Spleen (tissue), 11 donors: ENCODE measurements at regions not wholly inside any gene's neighbourhood (a gene's known extent, or its start where the extent isn't known, plus 50 kb on each side); places are given as distances from the start of the nearest gene placed in this dataset.
A peak's percentile ranks its signal among the peaks of the same experiment; 100 is the strongest.

Experiments
- DNase-seq: peaks from one replicate; pipeline ENCODE4 v3.0.0-alpha.2; 2020
- H3K27ac ChIP-seq, 8 donors: fragments of 200-600 bp; sonication (generic) in 7 of 8; 1 replicate in 4 of 8; 2 replicates in 4 of 8; pipeline versions ENCODE4 v1.5.0 to v1.8.0; 2016 to 2021; ENCODE audit warnings: inconsistent platforms in 4 of 8, mild to moderate bottlenecking in 4 of 8, moderate library complexity in 1 of 8
- H3K27me3 ChIP-seq, 7 donors: fragments of 200-600 bp; sonication (generic) in 6 of 7; replicated peaks in 1 of 7; 1 replicate in 4 of 7; 2 replicates in 3 of 7; pipeline versions ENCODE4 v1.5.0 to v1.8.0; 2016 to 2021; ENCODE audit warnings: inconsistent platforms in 3 of 7, mild to moderate bottlenecking in 1 of 7
- H3K36me3 ChIP-seq, 6 donors: fragments of 200-600 bp; sonication (generic) in 5 of 6; 1 replicate in 4 of 6; 2 replicates in 2 of 6; pipeline versions ENCODE4 v1.5.0 to v1.8.0; 2016 to 2021; ENCODE audit warnings: inconsistent platforms in 2 of 6
- H3K4me1 ChIP-seq, 6 donors: fragments of 200-600 bp; sonication (generic) in 5 of 6; 1 replicate in 3 of 6; 2 replicates in 3 of 6; pipeline versions ENCODE4 v1.5.0 to v1.8.0; 2016 to 2021; ENCODE audit warnings: inconsistent platforms in 3 of 6
- H3K4me3 ChIP-seq, 8 donors: fragments of 200-600 bp; sonication (generic) in 7 of 8; 1 replicate in 4 of 8; 2 replicates in 4 of 8; pipeline versions ENCODE4 v1.5.0 to v1.8.0; 2016 to 2021; ENCODE audit warnings: inconsistent platforms in 4 of 8, mild to moderate bottlenecking in 4 of 8, moderate library complexity in 2 of 8
- H3K9me3 ChIP-seq, 8 donors: fragments of 200-600 bp; sonication (generic) in 7 of 8; 1 replicate in 4 of 8; 2 replicates in 4 of 8; pipeline versions ENCODE4 v1.5.0 to v1.8.0; 2016 to 2021; ENCODE audit warnings: inconsistent platforms in 4 of 8
- CTCF ChIP-seq, 11 experiments: fragments of 200-600 bp in 7 of 11; fragments of 450-650 bp in 4 of 11; sonication (generic) in 4 of 11; IDR thresholded peaks in 8 of 11; conservative IDR thresholded peaks in 3 of 11; 1 replicate in 7 of 11; 2 replicates in 4 of 11; pipeline versions ENCODE4 v1.4.0 to v1.8.0; 2016 to 2021; ENCODE audit warnings: antibody characterized with exemption in 11 of 11, inconsistent platforms in 4 of 11, mild to moderate bottlenecking in 1 of 11
- POLR2A ChIP-seq, 3 donors: fragments of 450-650 bp; IDR thresholded peaks; one replicate each; pipeline ENCODE4 v1.5.1; 2017; ENCODE audit warnings: antibody characterized with exemption in 3 of 3, mild to moderate bottlenecking in 1 of 3
- POLR2AphosphoS5 ChIP-seq, 3 donors: sonication (generic); formaldehyde crosslinking; IDR thresholded peaks; one replicate each; pipeline ENCODE4 v1.5.1; 2017; ENCODE audit warnings: antibody characterized with exemption in 3 of 3
- WGBS, 5 donors: extraction: QIAGEN DNeasy Blood & Tissue Kit in 3 of 5; methylation state at CpG; one replicate each; pipeline versions ENCODE4 v1.1.5 to v1.1.7; 2013 to 2018; 5-methylcytosine and 5-hydroxymethylcytosine counted together
- intact Hi-C: fragments of 100-400 bp; cut with DNase I; formaldehyde crosslinking; loops from one replicate; pipeline ENCODE4 v1.15.0; 2023; ENCODE audit warnings: low total_unique reads
- donor health status: healthy with polysubstance abuse.
- donor health status: DM: no; HTN: no; CAD: no; lungs with moderate emphysema.
- donor health status: DM: no; HTN: no; CAD: no.
- donor health status: Bipolar disorder and iron deficiency.
- donor health status: healthy.
- donor health status: DM: no; HTN: no; CAD: no.
- donor health status: DM: yes; HTN: yes; CAD: no.

- Histone ChIP-seq H3K27me3 (no peaks in the 10 kb centered on the region), H3K27ac (no peak overlapping the region), H3K9me3 (peaks cover 0 to 4% (median 0%) of the 10 kb centered on the region in 8 donors), H3K4me1 (no peaks in the 10 kb centered on the region), H3K36me3 (no peaks in the 10 kb centered on the region), H3K4me3 (no peak overlapping the region)
- WGBS, 5 donors: 77 to 90% (median 85%) methylated on average over 2 of the region's 2 CpGs
- no peak for DNase-seq
- intact Hi-C loops: no loop called here
- no peak for TF ChIP-seq POLR2AphosphoS5 (IDR thresholded peaks at IDR 0.05)
- no peak for TF ChIP-seq POLR2A (IDR thresholded peaks at IDR 0.05)
- no peak for TF ChIP-seq CTCF (IDR thresholded peaks at IDR 0.05 in 8 of 11, conservative IDR thresholded peaks at IDR 0.05 in 3 of 11)
Observed at GRCh38 chr10:65559369-65559768, 1366.5 kb upstream of the LRRTM3 start.

DNA sequence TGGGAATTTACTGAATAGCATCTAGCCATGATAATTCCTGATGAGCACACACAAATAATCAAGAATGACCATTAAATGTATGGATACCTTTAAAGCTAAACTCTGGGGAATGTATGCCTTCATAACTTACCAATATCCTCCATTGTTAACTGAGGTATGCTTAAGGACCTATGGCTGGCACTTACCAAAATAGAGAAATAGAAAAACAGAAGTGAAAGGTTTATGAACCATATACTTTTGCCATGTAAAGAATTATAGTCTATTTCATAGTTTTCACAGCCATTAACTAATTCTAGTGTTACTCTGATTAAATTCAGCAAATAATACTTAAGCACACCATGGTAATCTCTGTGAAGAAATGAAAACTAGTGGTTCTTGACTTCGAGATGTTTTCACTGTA is 1360.6 kb upstream of the LRRTM3 start:
- H3K4me1 ChIP-seq: no peaks in the 10 kb centered on the region
- no peak for DNase-seq
- no peak overlapping the region for H3K27ac ChIP-seq
- TF ChIP-seq POLR2AphosphoS5 (IDR thresholded peaks at IDR 0.05): no peak
- no peak for TF ChIP-seq POLR2A (IDR thresholded peaks at IDR 0.05)
- no peak for TF ChIP-seq CTCF (IDR thresholded peaks at IDR 0.05 in 8 of 11, conservative IDR thresholded peaks at IDR 0.05 in 3 of 11)
- peaks cover 0 to 3% (median 0%) of the 10 kb centered on the region in 7 donors for H3K27me3 ChIP-seq
- no peaks in the 10 kb centered on the region for H3K36me3 ChIP-seq
- intact Hi-C loops: no loop called here
- WGBS, 5 donors: 71 to 76% (median 75%) methylated on average over 1 of the region's 1 CpG
- peaks cover 0 to 4% (median 0%) of the 10 kb centered on the region in 8 donors for H3K9me3 ChIP-seq
- no peak overlapping the region for H3K4me3 ChIP-seq

DNA sequence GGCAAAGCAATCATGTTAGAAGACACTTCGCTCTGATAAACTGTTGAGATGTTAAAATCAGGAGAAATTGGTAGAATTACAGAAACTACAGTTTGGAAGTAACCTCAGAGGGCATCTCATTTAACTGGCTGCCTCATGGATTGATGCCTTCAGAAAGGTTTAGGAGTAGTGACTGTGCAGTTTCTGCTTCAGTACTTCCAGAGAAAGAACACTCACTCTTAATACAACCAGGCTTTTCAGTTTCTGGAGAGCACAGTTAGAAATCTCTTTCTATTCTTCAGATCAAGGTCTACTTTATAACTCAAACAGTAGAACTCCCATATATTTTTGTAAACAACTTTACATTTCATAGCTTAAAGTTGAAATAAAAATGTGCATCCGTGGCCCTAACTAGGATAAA is 1358.9 kb upstream of the LRRTM3 start:
- TF ChIP-seq CTCF (IDR thresholded peaks at IDR 0.05 in 8 of 11, conservative IDR thresholded peaks at IDR 0.05 in 3 of 11) (no peak), POLR2AphosphoS5 (IDR thresholded peaks at IDR 0.05) (no peak), POLR2A (IDR thresholded peaks at IDR 0.05) (no peak)
- Histone ChIP-seq H3K4me1 (no peaks in the 10 kb centered on the region), H3K27me3 (peaks cover 0 to 6% (median 0%) of the 10 kb centered on the region in 7 donors), H3K27ac (no peak overlapping the region), H3K4me3 (no peak overlapping the region), H3K9me3 (peaks cover 0 to 4% (median 0%) of the 10 kb centered on the region in 8 donors), H3K36me3 (no peaks in the 10 kb centered on the region)
- intact Hi-C loops: no loop called here
- DNase-seq: no peak
- WGBS, 5 donors: 68 to 79% (median 73%) methylated on average over 2 of the region's 2 CpGs

GRCh38 chr10:65570143-65571010 is 1355.5 kb upstream of the LRRTM3 start:
- H3K4me3 ChIP-seq: peak overlapping the region; percentile 10 to 63 (median 34)
- no peaks in the 10 kb centered on the region for H3K4me1 ChIP-seq
- H3K27me3 ChIP-seq: peaks cover 0 to 6% (median 0%) of the 10 kb centered on the region in 7 donors
- no peaks in the 10 kb centered on the region for H3K36me3 ChIP-seq
- peak; percentile 71 for DNase-seq
- TF ChIP-seq POLR2AphosphoS5 (IDR thresholded peaks at IDR 0.05) (peak in 1 of 3 donors; percentile 61), POLR2A (IDR thresholded peaks at IDR 0.05) (no peak), CTCF (IDR thresholded peaks at IDR 0.05 in 8 of 11, conservative IDR thresholded peaks at IDR 0.05 in 3 of 11) (peak in 1 of 11 experiments; percentile 18)
- 7 to 13% (median 9%) methylated on average over 20 of the region's 20 CpGs for WGBS, 5 donors
- peak overlapping the region; percentile 6 to 81 (median 63) for H3K27ac ChIP-seq
- intact Hi-C loops: no loop called here
- no peaks in the 10 kb centered on the region for H3K9me3 ChIP-seq
